WTC11 (cell line): ENCODE measurements at regions not wholly inside any gene's neighbourhood (a gene's known extent, or its start where the extent isn't known, plus 50 kb on each side); places are given as distances from the start of the nearest gene placed in this dataset.

ENCODE experiments used
- CREB1 ChIP-seq: sonication (generic); formaldehyde crosslinking; IDR thresholded peaks from 2 replicates; pipeline ENCODE4 v1.8.0; 2023; ENCODE audit warnings: mild to moderate bottlenecking, missing genetic modification reagents
- CTCF ChIP-seq: fragments of 200-600 bp; IDR thresholded peaks from 2 replicates; pipeline ENCODE4 v1.8.0; 2022; ENCODE audit warnings: antibody characterized with exemption
- ZMAT4 ChIP-seq: fragments of 250-450 bp; sonication (Bioruptor Pico); IDR thresholded peaks from 2 replicates; pipeline ENCODE4 v1.9.0; 2021; ENCODE audit warnings: mild to moderate bottlenecking
- ZNF219 ChIP-seq: sonication (generic); formaldehyde crosslinking; IDR thresholded peaks from 2 replicates; pipeline ENCODE4 v1.8.0; 2023; ENCODE audit warnings: missing genetic modification reagents, mild to moderate bottlenecking, borderline replicate concordance
- TF ChIP-seq, protein P1 (sequence below): sonication (generic); formaldehyde crosslinking; IDR thresholded peaks from 2 replicates; pipeline ENCODE4 v1.8.1; 2022; ENCODE audit warnings: mild to moderate bottlenecking, moderate library complexity, missing genetic modification reagents
- TF ChIP-seq, protein P2 (sequence below): sonication (generic); formaldehyde crosslinking; IDR thresholded peaks from 2 replicates; pipeline ENCODE4 v1.8.1; 2023; ENCODE audit warnings: mild to moderate bottlenecking, moderate library complexity, missing genetic modification reagents

GRCh38 chr5:103918668-103919367 lies 356.2 kb upstream of the NUDT12 start:
- no peak for TF ChIP-seq CTCF
- TF ChIP-seq, protein P1, sequence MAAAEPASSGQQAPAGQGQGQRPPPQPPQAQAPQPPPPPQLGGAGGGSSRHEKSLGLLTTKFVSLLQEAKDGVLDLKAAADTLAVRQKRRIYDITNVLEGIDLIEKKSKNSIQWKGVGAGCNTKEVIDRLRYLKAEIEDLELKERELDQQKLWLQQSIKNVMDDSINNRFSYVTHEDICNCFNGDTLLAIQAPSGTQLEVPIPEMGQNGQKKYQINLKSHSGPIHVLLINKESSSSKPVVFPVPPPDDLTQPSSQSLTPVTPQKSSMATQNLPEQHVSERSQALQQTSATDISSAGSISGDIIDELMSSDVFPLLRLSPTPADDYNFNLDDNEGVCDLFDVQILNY: no peak
- no peak for TF ChIP-seq CREB1 (CRISPR knock-in tag)
- TF ChIP-seq ZNF219 (CRISPR knock-in tag): no peak
- TF ChIP-seq, protein P2, sequence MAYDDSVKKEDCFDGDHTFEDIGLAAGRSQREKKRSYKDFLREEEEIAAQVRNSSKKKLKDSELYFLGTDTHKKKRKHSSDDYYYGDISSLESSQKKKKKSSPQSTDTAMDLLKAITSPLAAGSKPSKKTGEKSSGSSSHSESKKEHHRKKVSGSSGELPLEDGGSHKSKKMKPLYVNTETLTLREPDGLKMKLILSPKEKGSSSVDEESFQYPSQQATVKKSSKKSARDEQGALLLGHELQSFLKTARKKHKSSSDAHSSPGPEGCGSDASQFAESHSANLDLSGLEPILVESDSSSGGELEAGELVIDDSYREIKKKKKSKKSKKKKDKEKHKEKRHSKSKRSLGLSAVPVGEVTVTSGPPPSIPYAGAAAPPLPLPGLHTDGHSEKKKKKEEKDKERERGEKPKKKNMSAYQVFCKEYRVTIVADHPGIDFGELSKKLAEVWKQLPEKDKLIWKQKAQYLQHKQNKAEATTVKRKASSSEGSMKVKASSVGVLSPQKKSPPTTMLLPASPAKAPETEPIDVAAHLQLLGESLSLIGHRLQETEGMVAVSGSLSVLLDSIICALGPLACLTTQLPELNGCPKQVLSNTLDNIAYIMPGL (CRISPR knock-in tag): no peak
- no peak for TF ChIP-seq ZMAT4
